ENCODE measurements at regions not wholly inside any gene's neighbourhood (a gene's known extent, or its start where the extent isn't known, plus 50 kb on each side); places are given as distances from the start of the nearest gene placed in this dataset.

DNA sequence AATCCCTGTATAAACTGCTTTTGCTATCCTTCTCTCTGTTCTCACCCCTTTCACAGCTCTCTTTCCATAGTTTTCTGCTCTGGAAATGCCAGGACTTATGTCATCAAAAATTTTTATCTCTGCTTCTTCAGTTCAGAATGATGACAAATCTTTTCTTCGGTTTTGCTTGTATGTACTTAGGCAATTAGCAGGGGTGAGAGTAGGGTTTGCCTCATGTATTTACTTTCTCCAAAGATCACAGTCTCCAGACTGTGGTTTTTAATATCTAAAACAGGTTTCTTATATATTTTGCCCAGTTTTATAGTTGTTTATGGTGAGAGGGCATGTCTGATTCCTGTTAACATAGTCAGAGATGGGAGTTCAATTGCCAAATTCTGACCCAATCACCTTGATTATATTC is 235.4 kb upstream of the LYPLAL1 start:
- DNase-seq = no peak

- DNase-seq = no peak
Observed at GRCh38 chr1:218939095-218939494, 234.6 kb upstream of the LYPLAL1 start.

DNA sequence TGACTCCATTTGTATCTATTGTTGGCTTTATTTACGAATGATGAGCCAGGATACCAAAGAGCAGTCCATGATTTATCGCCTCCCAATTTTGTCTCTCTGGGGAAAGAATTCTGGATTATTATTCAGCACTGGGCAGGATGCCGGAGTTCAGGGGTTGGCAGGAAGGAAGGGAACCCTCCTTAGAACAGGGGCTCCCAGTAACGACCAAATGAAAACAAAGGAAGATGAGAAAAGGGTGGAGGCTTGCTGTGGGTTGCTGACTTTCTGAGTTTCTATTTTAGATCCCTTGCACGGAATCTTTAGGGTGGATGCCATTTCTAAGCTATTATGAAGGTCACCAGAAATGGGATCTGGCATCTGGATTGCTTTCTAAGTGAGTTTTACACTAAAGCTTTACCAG is 231.2 kb upstream of the LYPLAL1 start:
- DNase-seq = no peak

GRCh38 chr1:218943371-218943770 is 230.3 kb upstream of the LYPLAL1 start:
- DNase-seq = no peak

DNA sequence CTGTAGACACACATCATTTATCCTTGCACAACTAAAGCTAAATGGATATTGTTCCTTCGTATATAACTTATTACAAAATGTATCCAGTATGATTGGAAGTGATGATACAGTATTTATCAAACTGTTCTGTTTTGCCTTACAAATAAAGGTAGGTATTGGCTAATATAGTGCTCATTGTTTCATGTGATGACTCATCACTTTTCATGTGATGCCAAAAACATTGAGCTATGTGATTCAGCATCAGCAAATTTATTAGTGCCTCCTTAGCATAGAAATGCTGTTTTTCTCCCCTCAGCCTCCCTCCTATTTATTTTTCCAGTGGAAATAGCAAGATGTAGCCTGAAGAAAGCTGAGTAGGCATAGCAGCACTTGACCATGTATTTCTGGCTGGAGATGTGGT is 228.6 kb upstream of the LYPLAL1 start:
- no peak for DNase-seq

DNA sequence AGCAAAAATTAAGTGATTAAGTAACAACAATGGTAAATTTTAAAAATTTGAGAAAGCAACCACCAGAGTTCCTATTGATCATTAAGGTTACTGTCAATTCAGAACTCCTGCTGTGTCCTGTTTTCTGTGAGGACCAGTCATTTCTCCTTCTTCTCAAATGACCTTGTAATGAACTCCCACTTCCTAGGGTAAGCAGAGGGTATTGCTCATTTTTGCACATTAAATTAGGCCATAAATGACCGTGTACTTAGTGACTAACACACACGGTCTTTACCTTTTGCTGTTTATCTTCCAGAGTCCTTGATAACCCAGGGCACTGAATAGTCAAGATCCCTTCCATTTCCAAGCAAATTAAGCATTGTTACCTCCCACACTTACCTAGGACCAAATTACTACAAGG is 227.5 kb upstream of the LYPLAL1 start:
- DNase-seq = no peak

- no peak for DNase-seq
Observed at GRCh38 chr1:218948446-218948845, 225.2 kb upstream of the LYPLAL1 start.

DNA sequence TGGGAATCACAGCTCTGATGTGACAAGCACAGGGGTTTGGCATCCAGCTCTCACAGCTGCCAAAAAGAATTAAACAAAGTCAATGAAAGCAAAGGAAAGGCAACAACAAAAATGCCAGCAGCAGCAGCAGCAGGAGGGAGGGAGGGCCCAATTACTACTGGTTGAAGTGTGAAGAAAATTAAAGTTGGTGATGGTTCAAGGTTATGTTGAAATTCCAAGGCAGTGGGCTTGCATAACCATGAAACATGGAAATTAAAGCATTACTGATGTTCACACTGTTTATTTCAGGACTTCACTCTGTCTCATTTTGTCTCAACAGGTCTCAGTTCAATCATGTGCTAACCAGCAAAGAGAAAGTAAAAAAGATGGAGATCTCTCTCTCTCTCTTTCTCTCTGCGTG is 220.3 kb upstream of the LYPLAL1 start:
- peak; percentile 73 for DNase-seq

- peak; percentile 17 for DNase-seq
Observed at GRCh38 chr1:218957971-218958370, 215.7 kb upstream of the LYPLAL1 start.

GRCh38 chr1:218959784-218960183 is 213.9 kb upstream of the LYPLAL1 start:
- DNase-seq = no peak

GRCh38 chr1:218964471-218965185 is 209.1 kb upstream of the LYPLAL1 start:
- peak; percentile 58 for DNase-seq

GRCh38 chr1:218965821-218966220 is 207.9 kb upstream of the LYPLAL1 start:
- DNase-seq = peak; percentile 22

DNA sequence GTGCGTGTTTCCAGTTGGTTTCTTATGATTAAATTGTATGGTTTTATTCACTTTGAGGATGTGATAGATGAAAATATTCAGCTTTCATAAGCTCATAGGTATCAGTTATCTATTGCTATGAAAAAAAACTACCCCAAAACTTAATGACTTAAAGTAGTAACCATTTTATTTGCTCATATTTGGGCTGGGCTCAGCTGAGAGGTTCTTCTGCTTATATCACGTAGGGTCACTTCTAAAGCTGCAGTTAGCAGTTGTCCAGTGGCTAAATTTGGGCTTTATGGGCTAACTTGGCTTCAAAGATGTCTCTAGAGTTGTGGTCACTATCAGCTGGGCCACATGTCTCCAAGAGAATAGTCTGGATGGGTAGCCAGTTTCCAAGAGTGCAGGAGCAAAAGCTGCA is 206.4 kb upstream of the LYPLAL1 start:
- no peak for DNase-seq

DNA sequence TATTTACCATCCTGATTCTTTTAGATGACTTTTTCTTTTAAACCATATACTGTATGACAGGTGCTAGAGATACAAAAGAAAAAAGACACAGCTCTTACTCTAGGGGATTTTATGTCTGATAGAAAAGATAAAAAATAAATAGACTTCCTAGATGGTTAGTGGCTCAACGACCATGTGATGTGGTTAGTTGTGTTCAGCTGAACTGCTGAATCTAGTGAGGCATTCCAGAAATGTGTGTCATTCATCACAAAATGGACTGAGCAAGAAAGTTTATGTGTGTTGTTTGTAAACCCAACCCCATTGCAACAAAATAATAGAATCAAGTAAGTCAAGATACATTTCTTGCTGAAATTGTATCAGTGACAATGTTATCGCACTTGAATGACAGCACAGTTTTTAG is 205.8 kb upstream of the LYPLAL1 start:
- DNase-seq = no peak

- DNase-seq = no peak
Observed at GRCh38 chr1:218969006-218969405, 204.7 kb upstream of the LYPLAL1 start.

DNA sequence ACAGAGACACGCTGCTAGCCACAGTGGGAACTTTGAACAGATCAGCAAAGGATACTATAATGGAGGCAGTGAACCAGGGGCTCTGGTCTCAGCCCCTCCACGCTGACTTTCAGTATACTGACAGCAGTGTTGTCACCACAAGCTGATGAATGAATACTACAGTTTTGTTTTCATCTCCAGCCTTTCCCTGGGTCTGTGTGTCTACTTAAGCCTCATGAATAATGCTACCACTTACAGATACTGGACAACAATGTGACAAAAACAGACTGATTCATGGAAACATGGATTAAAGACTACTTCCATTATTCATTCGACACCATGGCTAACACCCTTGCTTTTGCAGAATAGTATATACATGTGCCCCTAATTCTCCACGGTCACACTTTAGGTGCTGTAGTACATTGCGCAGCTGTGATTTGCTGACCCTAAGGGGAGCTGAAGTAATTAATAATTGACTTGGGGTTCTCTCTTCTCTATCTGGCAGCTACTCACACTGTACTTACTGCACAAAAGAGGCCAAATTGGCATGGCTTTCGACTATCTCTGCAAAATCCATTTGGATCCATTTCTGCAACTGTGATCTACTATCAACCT is 203.2 kb upstream of the LYPLAL1 start:
- DNase-seq = peak; percentile 62

GRCh38 chr1:218971156-218971555 is 202.5 kb upstream of the LYPLAL1 start:
- peak; percentile 93 for DNase-seq

DNA sequence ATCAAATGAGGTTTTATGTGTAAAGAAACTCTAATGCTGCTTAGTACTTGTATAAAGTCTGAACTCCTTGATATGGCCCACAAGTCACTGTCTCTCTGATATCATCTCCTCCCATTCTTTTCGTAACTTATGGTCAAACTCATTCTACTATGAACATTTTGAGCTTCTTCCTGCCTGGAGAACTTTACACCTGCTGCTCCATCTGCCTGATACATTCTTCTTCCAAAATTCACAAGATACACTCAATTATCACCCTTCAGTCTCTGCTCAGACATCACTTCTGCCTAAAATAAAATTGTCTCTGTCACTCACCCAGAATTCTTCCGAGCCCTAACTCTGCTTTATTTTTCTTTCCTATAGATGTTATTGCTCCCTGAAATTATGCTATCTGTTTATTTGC is 192.8 kb upstream of the LYPLAL1 start:
- no peak for DNase-seq

- DNase-seq = no peak
Observed at GRCh38 chr1:218982482-218982881, 191.2 kb upstream of the LYPLAL1 start.

- no peak for DNase-seq
Observed at GRCh38 chr1:218983433-218983832, 190.2 kb upstream of the LYPLAL1 start.

DNA sequence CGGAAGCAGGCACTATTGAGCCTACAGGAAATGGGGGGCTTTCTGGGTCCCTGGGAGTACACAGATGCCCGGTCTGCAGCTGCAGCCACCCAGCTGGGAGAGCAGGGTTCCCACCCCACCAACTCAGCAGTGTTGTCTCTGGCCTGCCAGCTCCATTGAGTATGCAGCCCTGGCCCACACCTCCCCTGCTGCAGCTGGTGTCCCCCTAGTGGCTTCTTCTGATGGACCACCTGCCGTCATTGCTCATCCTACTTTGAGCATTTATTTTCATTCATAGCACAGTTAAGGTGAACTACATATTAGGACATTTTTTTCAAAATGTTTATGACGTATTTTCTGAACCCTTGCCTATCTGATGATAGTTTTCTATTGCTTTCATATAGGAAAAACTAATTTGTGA is 189.8 kb upstream of the LYPLAL1 start:
- DNase-seq = no peak

DNA sequence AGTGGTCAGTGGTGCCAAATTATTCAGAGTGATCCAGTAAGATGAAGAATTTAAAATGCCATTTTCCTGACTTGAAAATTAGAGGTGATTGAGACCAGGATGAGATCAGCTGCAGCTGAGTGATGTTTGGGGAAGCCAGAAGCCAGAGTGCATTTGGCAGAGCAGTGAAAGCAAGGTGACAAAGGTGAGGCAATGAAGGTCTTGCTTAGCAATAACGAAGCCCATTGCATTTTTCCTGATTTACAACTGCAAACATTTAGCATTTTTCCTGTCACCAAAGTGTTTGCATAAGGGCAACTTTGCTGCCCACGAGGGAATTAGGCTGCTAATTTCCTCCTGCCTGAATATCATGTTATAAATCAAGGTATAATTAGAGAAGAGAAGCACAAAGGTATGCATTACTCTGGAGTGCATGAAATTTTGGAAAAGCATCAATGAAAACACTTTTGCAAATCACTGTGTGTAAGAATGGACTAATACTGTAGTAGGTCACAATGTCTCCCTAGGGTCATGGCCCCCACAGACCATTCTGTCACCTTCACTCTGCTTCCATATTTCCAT is 188.2 kb upstream of the LYPLAL1 start:
- DNase-seq = no peak

GRCh38 chr1:218986816-218987215 is 186.9 kb upstream of the LYPLAL1 start:
- DNase-seq = no peak

DNA sequence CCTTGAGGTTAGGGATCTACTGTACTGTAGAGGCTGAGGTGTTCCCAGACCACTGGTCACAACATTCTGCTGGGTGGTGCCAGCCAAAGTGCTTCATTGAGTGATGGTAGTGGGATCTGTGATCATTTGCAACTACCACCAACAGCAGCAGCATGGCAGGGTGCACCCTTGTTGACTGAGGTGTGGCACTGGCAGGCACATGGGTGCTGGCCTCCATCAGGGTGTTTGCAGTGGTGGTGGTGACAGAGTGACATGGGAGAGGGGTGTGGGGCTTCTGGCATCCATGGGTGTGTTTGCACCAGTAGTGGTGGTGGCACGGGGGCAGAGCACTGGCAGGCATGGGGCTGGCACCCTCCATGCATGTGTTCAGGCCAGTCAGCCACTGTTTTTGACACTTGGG is 183.7 kb upstream of the LYPLAL1 start:
- no peak for DNase-seq

Measured in tongue (tissue), 1 donor.